Esophagus muscularis mucosa (tissue), 4 donors: ENCODE measurements at regions not wholly inside any gene's neighbourhood (a gene's known extent, or its start where the extent isn't known, plus 50 kb on each side); places are given as distances from the start of the nearest gene placed in this dataset.
"Not testable (repeated sequence)": the region's sequence is repeated elsewhere in the genome, so short reads cannot be mapped to it uniquely, and the experiment has no call there.

Source experiments
- DNase-seq: peaks from one replicate; pipeline ENCODE4 v3.0.0-alpha.2; 2017; ENCODE audit errors: extremely low spot score
- H3K27ac ChIP-seq, 4 donors: fragments of 200-600 bp; sonication (generic); replicated peaks in 1 of 4; 1 replicate in 3 of 4; 2 replicates in 1 of 4; pipeline ENCODE4 v1.5.1; 2016 to 2019; ENCODE audit warnings: mild to moderate bottlenecking in 1 of 4
- H3K27me3 ChIP-seq, 4 donors: fragments of 200-600 bp; sonication (generic); one replicate each; pipeline versions ENCODE4 v1.5.1 to v1.6.0; 2016 to 2019
- H3K36me3 ChIP-seq, 4 donors: fragments of 200-600 bp; sonication (generic); one replicate each; pipeline ENCODE4 v1.5.1; 2016 to 2019
- H3K4me1 ChIP-seq, 4 donors: fragments of 200-600 bp; sonication (generic); one replicate each; pipeline ENCODE4 v1.5.1; 2016 to 2019
- H3K4me3 ChIP-seq, 4 donors: fragments of 200-600 bp; sonication (generic); 1 replicate in 2 of 4; 2 replicates in 2 of 4; pipeline ENCODE4 v1.5.1; 2016 to 2019; ENCODE audit warnings: mild to moderate bottlenecking in 4 of 4, moderate library complexity in 1 of 4
- H3K9me3 ChIP-seq, 4 donors: fragments of 200-600 bp; sonication (generic); 1 replicate in 3 of 4; 2 replicates in 1 of 4; pipeline ENCODE4 v1.5.1; 2016 to 2019
- CTCF ChIP-seq, 3 experiments: fragments of 200-600 bp in 2 of 3; fragments of 450-650 bp in 1 of 3; sonication (generic) in 2 of 3; IDR thresholded peaks; one replicate each; pipeline ENCODE4 v1.5.1; 2017 to 2019; ENCODE audit warnings: antibody characterized with exemption in 3 of 3, mild to moderate bottlenecking in 2 of 3, moderate library complexity in 1 of 3
- EP300 ChIP-seq: sonication (generic); formaldehyde crosslinking; IDR thresholded peaks from one replicate; pipeline ENCODE4 v1.6.1; 2017; ENCODE audit warnings: antibody characterized with exemption
- POLR2A ChIP-seq: fragments of 450-650 bp; IDR thresholded peaks from one replicate; pipeline ENCODE4 v1.6.1; 2017; ENCODE audit warnings: antibody characterized with exemption, moderate library complexity, mild to moderate bottlenecking, low read depth
- POLR2AphosphoS5 ChIP-seq, 2 donors: sonication (generic); formaldehyde crosslinking; IDR thresholded peaks; one replicate each; pipeline ENCODE4 v1.6.1; 2017; ENCODE audit warnings: antibody characterized with exemption in 2 of 2
- WGBS: methylation state at CpG from one replicate; pipeline ENCODE4 v1.1.5; 2018; 5-methylcytosine and 5-hydroxymethylcytosine counted together
- intact Hi-C: fragments of 100-400 bp; cut with DNase I; formaldehyde crosslinking; loops from one replicate; pipeline ENCODE4 v1.15.1; 2023

GRCh38 chr6:130547723-130548122 lies 181.9 kb downstream of the TMEM200A start:
- H3K4me1 ChIP-seq = no peaks in the 10 kb centered on the region
- WGBS = 63% methylated on average over 3 of the region's 3 CpGs

GRCh38 chr6:130557481-130558112 lies 191.8 kb downstream of the TMEM200A start:
- Histone ChIP-seq H3K9me3 (no peaks in the 10 kb centered on the region), H3K4me1 (no peaks in the 10 kb centered on the region), H3K27ac (no peak overlapping the region), H3K36me3 (no peaks in the 10 kb centered on the region), H3K4me3 (no peak overlapping the region), H3K27me3 (no peaks in the 10 kb centered on the region)
- intact Hi-C loops = no loop called here
- 58% methylated on average over 3 of the region's 3 CpGs for WGBS
- TF ChIP-seq CTCF (IDR thresholded peaks at IDR 0.05) (no peak), POLR2AphosphoS5 (IDR thresholded peaks at IDR 0.05) (no peak), EP300 (no peak)
- DNase-seq = no peak

More at GRCh38 chr6:130547723-130548122, 181.9 kb downstream of the TMEM200A start:
- Histone ChIP-seq H3K9me3 (no peaks in the 10 kb centered on the region), H3K27me3 (no peaks in the 10 kb centered on the region), H3K4me3 (no peak overlapping the region), H3K27ac (no peak overlapping the region), H3K36me3 (no peaks in the 10 kb centered on the region)
- no peak for DNase-seq
- intact Hi-C loops = no loop called here
- TF ChIP-seq POLR2AphosphoS5 (IDR thresholded peaks at IDR 0.05) (no peak), EP300 (no peak), CTCF (IDR thresholded peaks at IDR 0.05) (no peak), POLR2A (no peak)

- no peak for DNase-seq
- intact Hi-C loops = no loop called here
- H3K9me3 ChIP-seq = no peaks in the 10 kb centered on the region
- H3K36me3 ChIP-seq = no peaks in the 10 kb centered on the region
- no peak overlapping the region for H3K27ac ChIP-seq
- no peak overlapping the region for H3K4me3 ChIP-seq
- H3K27me3 ChIP-seq = no peaks in the 10 kb centered on the region
- WGBS = 45% methylated on average over 1 of the region's 1 CpG
- H3K4me1 ChIP-seq = no peaks in the 10 kb centered on the region
- TF ChIP-seq POLR2AphosphoS5 (IDR thresholded peaks at IDR 0.05) (no peak), CTCF (IDR thresholded peaks at IDR 0.05) (no peak), POLR2A (no peak), EP300 (no peak)
These were observed 192.3 kb downstream of the TMEM200A start for GRCh38 chr6:130558131-130558530.

GRCh38 chr6:130559166-130559565 lies 193.3 kb downstream of the TMEM200A start:
- Histone ChIP-seq H3K27me3 (no peaks in the 10 kb centered on the region), H3K27ac (no peak overlapping the region), H3K36me3 (no peaks in the 10 kb centered on the region), H3K4me1 (no peaks in the 10 kb centered on the region), H3K9me3 (no peaks in the 10 kb centered on the region), H3K4me3 (no peak overlapping the region)
- TF ChIP-seq EP300 = no peak
- no peak for TF ChIP-seq CTCF (IDR thresholded peaks at IDR 0.05)
- no peak for TF ChIP-seq POLR2AphosphoS5 (IDR thresholded peaks at IDR 0.05)
- no peak for TF ChIP-seq POLR2A
- 55% methylated on average over 1 of the region's 1 CpG for WGBS
- DNase-seq = no peak
- intact Hi-C loops = no loop called here

GRCh38 chr6:130560231-130560630 lies 194.4 kb downstream of the TMEM200A start:
- WGBS = 47% methylated on average over 2 of the region's 2 CpGs
- Histone ChIP-seq H3K4me3 (no peak overlapping the region), H3K27me3 (no peaks in the 10 kb centered on the region), H3K9me3 (no peaks in the 10 kb centered on the region), H3K27ac (no peak overlapping the region), H3K4me1 (no peaks in the 10 kb centered on the region), H3K36me3 (no peaks in the 10 kb centered on the region)
- no peak for DNase-seq
- intact Hi-C loops = no loop called here
- TF ChIP-seq POLR2AphosphoS5 (IDR thresholded peaks at IDR 0.05) (no peak), CTCF (IDR thresholded peaks at IDR 0.05) (no peak), EP300 (no peak), POLR2A (no peak)

- intact Hi-C loops, H3K36me3 ChIP-seq, H3K27ac ChIP-seq, DNase-seq, H3K4me3 ChIP-seq, H3K4me1 ChIP-seq, H3K27me3 ChIP-seq, H3K9me3 ChIP-seq: not testable (repeated sequence)
- 70% methylated on average over 2 of the region's 2 CpGs for WGBS
These were observed 195.3 kb downstream of the TMEM200A start for GRCh38 chr6:130561159-130561558.
